GM23338 (cell line): ENCODE measurements at regions not wholly inside any gene's neighbourhood (a gene's known extent, or its start where the extent isn't known, plus 50 kb on each side); places are given as distances from the start of the nearest gene placed in this dataset.

Experiments used
- ATAC-seq: fragments of 200-7000 bp; cut with Tn5 transposase; 3 replicates; pipeline ENCODE4 v1.9.1; 2020
- DNase-seq: peaks from one replicate; pipeline ENCODE4 v3.0.0-alpha.2; 2015; ENCODE audit warnings: low spot score
- H2AFZ ChIP-seq: fragments of 200-600 bp; sonication (generic); 2 replicates; pipeline ENCODE4 v1.8.0; 2016; ENCODE audit warnings: antibody characterized with exemption, mild to moderate bottlenecking, moderate library complexity
- H3F3A ChIP-seq: fragments of 200-600 bp; sonication (generic); replicated peaks from 2 replicates; pipeline ENCODE4 v1.8.0; 2017; ENCODE audit warnings: antibody characterized with exemption, mixed run types, low read depth
- H3K27ac ChIP-seq: fragments of 200-600 bp; sonication (generic); 2 replicates; pipeline ENCODE4 v1.6.1; 2016; ENCODE audit warnings: low read depth
- H3K27me3 ChIP-seq: fragments of 200-600 bp; sonication (generic); 2 replicates; pipeline ENCODE4 v1.8.0; 2016; ENCODE audit warnings: mild to moderate bottlenecking, mixed run types, moderate library complexity; ENCODE audit not compliant: insufficient read depth
- H3K36me3 ChIP-seq: fragments of 200-600 bp; sonication (generic); 2 replicates; pipeline ENCODE4 v1.8.0; 2016; ENCODE audit warnings: mild to moderate bottlenecking; ENCODE audit not compliant: insufficient read depth
- H3K4me1 ChIP-seq: fragments of 200-600 bp; sonication (generic); 2 replicates; pipeline ENCODE4 v1.8.0; 2016; ENCODE audit warnings: mild to moderate bottlenecking, moderate library complexity; ENCODE audit not compliant: insufficient read depth
- H3K4me2 ChIP-seq: fragments of 200-600 bp; sonication (generic); 2 replicates; pipeline ENCODE4 v1.7.1; 2017; ENCODE audit warnings: mixed run types
- H3K4me3 ChIP-seq: fragments of 200-600 bp; sonication (generic); 2 replicates; pipeline ENCODE4 v1.6.1; 2016; ENCODE audit warnings: mixed run types
- H3K79me2 ChIP-seq: fragments of 200-600 bp; sonication (generic); replicated peaks from 2 replicates; pipeline ENCODE4 v1.8.0; 2017; ENCODE audit warnings: mild to moderate bottlenecking; ENCODE audit not compliant: insufficient read depth
- H3K9me2 ChIP-seq: fragments of 200-600 bp; sonication (generic); 2 replicates; pipeline ENCODE4 v1.8.0; 2017; ENCODE audit not compliant: insufficient read depth
- H4K20me1 ChIP-seq: fragments of 200-600 bp; sonication (generic); replicated peaks from 2 replicates; pipeline ENCODE4 v1.8.0; 2017; ENCODE audit warnings: mild to moderate bottlenecking; ENCODE audit not compliant: insufficient read depth
- H3K27ac Mint-ChIP-seq: 2 replicates; pipeline ENCODE4 v1.8.0; 2020; ENCODE audit warnings: inconsistent platforms, mild to moderate bottlenecking, moderate library complexity, mixed read lengths
- H3K27me3 Mint-ChIP-seq: 3 replicates; pipeline ENCODE4 v1.8.0; 2022; ENCODE audit warnings: low read depth, mild to moderate bottlenecking, moderate library complexity, mixed read lengths, inconsistent platforms; ENCODE audit not compliant: insufficient read depth, poor library complexity
- H3K36me3 Mint-ChIP-seq: 3 replicates; pipeline ENCODE4 v1.8.0; 2021; ENCODE audit warnings: low read depth, mild to moderate bottlenecking, inconsistent platforms, moderate library complexity, mixed read lengths
- H3K4me1 Mint-ChIP-seq: 3 replicates; pipeline ENCODE4 v1.8.0; 2020; ENCODE audit warnings: mild to moderate bottlenecking, inconsistent platforms, mixed read lengths
- H3K4me3 Mint-ChIP-seq: 3 replicates; pipeline ENCODE4 v1.8.0; 2021; ENCODE audit warnings: moderate library complexity, mild to moderate bottlenecking, inconsistent platforms, mixed read lengths
- H3K9me3 Mint-ChIP-seq: 3 replicates; pipeline ENCODE4 v1.8.0; 2020; ENCODE audit warnings: moderate library complexity, mild to moderate bottlenecking, inconsistent platforms, mixed read lengths
- CTCF ChIP-seq, 2 experiments: fragments of 200-600 bp in 1 of 2; sonication (generic) in 1 of 2; conservative IDR thresholded peaks; 2 replicates each; pipeline versions ENCODE4 v1.5.1 to v1.6.1; 2016 to 2017; ENCODE audit warnings: antibody characterized with exemption in 2 of 2, low read depth in 2 of 2, mild to moderate bottlenecking in 2 of 2, moderate library complexity in 1 of 2
- ETS1 ChIP-seq: IDR thresholded peaks from 2 replicates; pipeline ENCODE4 v1.6.1; 2016; ENCODE audit warnings: antibody characterized with exemption
- POLR2AphosphoS5 ChIP-seq: IDR thresholded peaks from 2 replicates; pipeline ENCODE4 v1.6.1; 2016; ENCODE audit warnings: antibody characterized with exemption, low read depth
- REST ChIP-seq: IDR thresholded peaks from one replicate; pipeline ENCODE4 v1.6.1; 2018; ENCODE audit warnings: antibody characterized with exemption; ENCODE audit not compliant: unreplicated experiment
- STAT1 ChIP-seq: IDR thresholded peaks from one replicate; pipeline ENCODE4 v1.6.1; 2016; ENCODE audit warnings: antibody characterized with exemption; ENCODE audit not compliant: unreplicated experiment
- ZNF114 ChIP-seq: fragments of 250-450 bp; sonication (Bioruptor Pico); IDR thresholded peaks from 2 replicates; pipeline ENCODE4 v1.5.0; 2020; ENCODE audit warnings: mild to moderate bottlenecking, moderate library complexity

- Histone ChIP-seq H3K4me1 (no peaks in the 10 kb centered on the region), H2AFZ (no peak overlapping the region), H3F3A (no peaks in the 10 kb centered on the region), H3K9me2 (no peaks in the 10 kb centered on the region), H3K27me3 (no peaks in the 10 kb centered on the region), H4K20me1 (no peaks in the 10 kb centered on the region; the same call in 1 of the 2 replicates), H3K4me2 (no peak overlapping the region), H3K4me3 (no peak overlapping the region), H3K36me3 (no peaks in the 10 kb centered on the region), H3K27ac (no peak overlapping the region), H3K79me2 (no peaks in the 10 kb centered on the region)
- Mint-ChIP-seq H3K4me3 (no peak overlapping the region), H3K27me3 (no peaks in the 10 kb centered on the region), H3K36me3 (no peaks in the 10 kb centered on the region), H3K4me1 (no peaks in the 10 kb centered on the region), H3K27ac (no peak overlapping the region), H3K9me3 (no peaks in the 10 kb centered on the region)
- DNase-seq (no peak), ATAC-seq (no peak)
- TF ChIP-seq POLR2AphosphoS5 (no peak), STAT1 (no peak), ETS1 (no peak), REST (no peak)
Observed at GRCh38 chr3:99504258-99504657, 134.1 kb upstream of the COL8A1 start.

GRCh38 chr3:99503350-99503749 is 135.0 kb upstream of the COL8A1 start:
- no peaks in the 10 kb centered on the region for H3K4me1 ChIP-seq
- Mint-ChIP-seq H3K36me3 (no peaks in the 10 kb centered on the region), H3K4me3 (no peak overlapping the region), H3K27ac (no peak overlapping the region), H3K27me3 (no peaks in the 10 kb centered on the region), H3K9me3 (no peaks in the 10 kb centered on the region), H3K4me1 (no peaks in the 10 kb centered on the region)
- TF ChIP-seq ETS1 (no peak), CTCF (conservative IDR thresholded peaks at IDR 0.05; ENCODE audit: low read depth in 2 of 2) (no peak), ZNF114 (CRISPR knock-in tag) (no peak)
- H3K27me3 ChIP-seq = no peaks in the 10 kb centered on the region
- H3K27ac ChIP-seq = no peak overlapping the region
- DNase-seq (no peak), ATAC-seq (no peak)
- no peak overlapping the region for H3K4me3 ChIP-seq
- H3K4me2 ChIP-seq = no peak overlapping the region
- no peaks in the 10 kb centered on the region; the same call in 1 of the 2 replicates for H4K20me1 ChIP-seq
- no peaks in the 10 kb centered on the region for H3K79me2 ChIP-seq
- H3K36me3 ChIP-seq = no peaks in the 10 kb centered on the region
- 0 out of 2 replicates have a peak overlapping the region, but pooled peaks have one; percentile 63 for H2AFZ ChIP-seq
- H3K9me2 ChIP-seq = no peaks in the 10 kb centered on the region
- no peaks in the 10 kb centered on the region for H3F3A ChIP-seq
